ENCODE measurements at regions not wholly inside any gene's neighbourhood (a gene's known extent, or its start where the extent isn't known, plus 50 kb on each side); places are given as distances from the start of the nearest gene placed in this dataset.

- no peaks in the 10 kb centered on the region for H3K9me3 ChIP-seq
- TF ChIP-seq CTCF (IDR thresholded peaks at IDR 0.05), result no peak
- no peaks in the 10 kb centered on the region for H3K4me1 ChIP-seq (ENCODE audit: control insufficient read depth in 1 of 2, insufficient read depth in 1 of 2, low read depth in 1 of 2, low read length in 1 of 2)
- H3K27me3 ChIP-seq, result no peaks in the 10 kb centered on the region
- no peaks in the 10 kb centered on the region for H3K36me3 ChIP-seq
- H3K4me3 ChIP-seq (ENCODE audit: low read depth in 1 of 2, low read length in 1 of 2), result no peak overlapping the region
- H3K27ac ChIP-seq, result no peak overlapping the region
These were observed 116.9 kb downstream of the KCNK1 start for GRCh38 chr1:233730809-233731208.

GRCh38 chr1:233732206-233732605 lies 118.3 kb downstream of the KCNK1 start:
- TF ChIP-seq CTCF (IDR thresholded peaks at IDR 0.05), result no peak
- H3K27ac ChIP-seq, result no peak overlapping the region

GRCh38 chr1:233734456-233734855 lies 120.5 kb downstream of the KCNK1 start:
- no peaks in the 10 kb centered on the region for H3K36me3 ChIP-seq
- no peaks in the 10 kb centered on the region for H3K27me3 ChIP-seq
- no peaks in the 10 kb centered on the region for H3K9me3 ChIP-seq
- no peak overlapping the region for H3K27ac ChIP-seq
- no peak for TF ChIP-seq CTCF (IDR thresholded peaks at IDR 0.05)
- H3K4me3 ChIP-seq (ENCODE audit: low read depth in 1 of 2, low read length in 1 of 2), result no peak overlapping the region
- H3K4me1 ChIP-seq (ENCODE audit: control insufficient read depth in 1 of 2, insufficient read depth in 1 of 2, low read depth in 1 of 2, low read length in 1 of 2), result no peaks in the 10 kb centered on the region

More at GRCh38 chr1:233732206-233732605, 118.3 kb downstream of the KCNK1 start:
- no peaks in the 10 kb centered on the region for H3K36me3 ChIP-seq
- H3K4me1 ChIP-seq (ENCODE audit: control insufficient read depth in 1 of 2, insufficient read depth in 1 of 2, low read depth in 1 of 2, low read length in 1 of 2), result no peaks in the 10 kb centered on the region
- no peaks in the 10 kb centered on the region for H3K9me3 ChIP-seq
- H3K27me3 ChIP-seq, result no peaks in the 10 kb centered on the region
- no peak overlapping the region for H3K4me3 ChIP-seq (ENCODE audit: low read depth in 1 of 2, low read length in 1 of 2)

DNA sequence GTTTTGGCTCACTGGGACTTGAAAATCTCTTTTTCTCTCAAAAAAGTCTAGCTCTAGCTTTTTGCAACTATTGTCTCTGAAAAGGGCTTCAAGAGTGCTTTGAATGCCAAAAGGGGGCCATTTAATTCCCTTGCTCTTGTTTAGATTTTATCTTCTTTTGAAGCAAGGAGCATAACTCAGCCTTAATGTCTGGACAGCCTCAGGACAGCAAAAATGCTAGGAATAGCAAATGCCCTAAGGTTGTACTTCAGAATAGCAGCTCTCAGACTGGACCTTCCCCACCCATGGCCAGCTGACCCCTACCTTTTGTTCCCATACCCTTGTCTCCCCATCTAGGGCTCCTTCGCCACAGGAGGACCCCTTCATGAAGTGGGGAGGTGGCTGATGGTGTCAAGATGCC lies 121.4 kb downstream of the KCNK1 start:
- H3K4me3 ChIP-seq (ENCODE audit: low read depth in 1 of 2, low read length in 1 of 2), result no peak overlapping the region
- no peaks in the 10 kb centered on the region for H3K9me3 ChIP-seq
- H3K36me3 ChIP-seq, result no peaks in the 10 kb centered on the region
- H3K27ac ChIP-seq, result no peak overlapping the region
- TF ChIP-seq CTCF (IDR thresholded peaks at IDR 0.05), result no peak
- H3K27me3 ChIP-seq, result no peaks in the 10 kb centered on the region
- no peaks in the 10 kb centered on the region for H3K4me1 ChIP-seq (ENCODE audit: control insufficient read depth in 1 of 2, insufficient read depth in 1 of 2, low read depth in 1 of 2, low read length in 1 of 2)

DNA sequence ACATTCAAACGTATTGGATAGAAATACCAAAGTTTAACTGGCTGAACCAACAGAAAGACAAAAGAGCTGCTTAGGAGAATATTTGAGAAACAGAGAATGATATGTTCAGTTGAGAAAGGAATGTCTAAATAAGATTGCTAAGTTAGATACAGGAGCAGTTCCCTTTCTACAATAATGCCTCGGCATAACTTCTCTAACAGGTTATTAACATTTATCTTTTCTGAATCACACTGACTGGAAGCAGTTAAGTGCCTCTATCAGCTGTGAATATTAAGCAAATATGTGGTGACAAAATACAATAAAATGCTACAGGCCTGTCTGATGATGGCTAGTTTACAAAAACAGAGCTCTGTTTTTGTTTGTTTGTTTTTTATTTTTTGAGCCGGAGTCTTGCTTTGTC lies 121.9 kb downstream of the KCNK1 start:
- Histone ChIP-seq H3K4me1 (ENCODE audit: control insufficient read depth in 1 of 2, insufficient read depth in 1 of 2, low read depth in 1 of 2, low read length in 1 of 2) (no peaks in the 10 kb centered on the region), H3K27me3 (no peaks in the 10 kb centered on the region), H3K36me3 (no peaks in the 10 kb centered on the region), H3K27ac (no peak overlapping the region), H3K4me3 (ENCODE audit: low read depth in 1 of 2, low read length in 1 of 2) (no peak overlapping the region), H3K9me3 (no peaks in the 10 kb centered on the region)
- TF ChIP-seq CTCF (IDR thresholded peaks at IDR 0.05), result no peak

DNA sequence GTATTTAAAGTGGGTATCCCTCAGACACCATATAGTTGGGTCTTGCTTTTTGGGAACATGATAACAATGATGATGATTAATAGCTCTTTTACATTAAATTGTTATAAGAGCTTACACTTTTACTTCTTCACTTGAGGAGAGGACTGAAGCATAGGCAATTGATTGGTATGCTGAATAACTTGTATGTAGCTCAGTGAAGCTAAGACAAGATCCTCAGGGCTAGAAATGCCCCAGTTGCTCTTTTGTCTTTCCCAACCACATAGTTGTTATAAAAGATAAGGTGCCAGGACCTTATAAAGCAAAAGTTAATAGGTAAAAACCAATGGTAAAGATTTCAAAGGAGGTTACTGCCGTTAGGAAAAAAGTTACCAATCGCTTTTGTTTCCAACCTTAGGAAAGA lies 123.4 kb downstream of the KCNK1 start:
- TF ChIP-seq CTCF (IDR thresholded peaks at IDR 0.05), result no peak
- Histone ChIP-seq H3K4me1 (ENCODE audit: control insufficient read depth in 1 of 2, insufficient read depth in 1 of 2, low read depth in 1 of 2, low read length in 1 of 2) (no peaks in the 10 kb centered on the region), H3K27me3 (no peaks in the 10 kb centered on the region), H3K36me3 (no peaks in the 10 kb centered on the region), H3K27ac (no peak overlapping the region), H3K4me3 (ENCODE audit: low read depth in 1 of 2, low read length in 1 of 2) (no peak overlapping the region), H3K9me3 (no peaks in the 10 kb centered on the region)
